HG02981 (cell line): ENCODE measurements at regions not wholly inside any gene's neighbourhood (a gene's known extent, or its start where the extent isn't known, plus 50 kb on each side); places are given as distances from the start of the nearest gene placed in this dataset.

Experiments used
- ATAC-seq: cut with Tn5 transposase; IDR thresholded peaks from one replicate; pipeline ENCODE4 v1.9.1; 2021; ENCODE audit warnings: mild to moderate bottlenecking, moderate library complexity; ENCODE audit not compliant: unreplicated experiment

DNA sequence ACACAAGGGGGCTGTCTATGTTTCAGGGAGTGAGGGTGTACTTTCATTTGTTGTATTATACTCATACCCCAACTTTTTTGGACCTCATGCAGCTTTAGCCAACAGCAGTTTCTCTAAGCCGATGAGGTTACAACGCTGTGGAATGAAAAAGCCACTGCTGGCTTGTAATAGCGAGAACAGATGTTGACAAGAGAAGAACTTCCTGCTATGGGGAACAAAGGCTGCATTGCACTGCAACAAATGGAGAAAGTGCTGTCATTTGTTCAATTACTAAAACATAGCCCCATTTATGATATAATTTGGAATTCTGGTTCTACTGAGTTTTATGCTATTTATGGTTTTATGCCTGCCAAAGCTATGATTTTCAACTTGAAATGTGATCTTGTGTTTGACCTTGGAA, 104.2 kb upstream of the TMEM72 start:
- ATAC-seq: no peak

- no peak for ATAC-seq
Observed at GRCh38 chr10:44807451-44807850, 103.7 kb upstream of the TMEM72 start.

DNA sequence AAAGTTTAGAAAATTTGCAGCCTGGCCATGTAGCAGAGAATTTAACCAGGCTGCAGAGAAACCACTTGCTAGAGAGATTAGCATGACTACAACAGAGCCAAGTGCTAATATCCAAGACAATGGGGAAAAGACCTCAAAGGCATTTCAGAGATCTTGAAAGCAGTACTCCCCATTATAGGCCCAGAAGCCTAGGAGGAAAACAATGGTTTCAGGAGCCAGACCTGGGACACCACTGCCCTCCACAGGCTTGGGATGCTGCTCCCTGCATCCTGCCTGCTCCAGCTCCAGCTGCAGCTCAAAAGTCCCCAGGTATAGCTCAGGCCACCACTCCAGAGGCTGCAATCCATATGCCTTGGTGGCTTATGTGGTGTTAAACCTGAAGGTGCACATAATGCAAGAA, 101.5 kb upstream of the TMEM72 start:
- ATAC-seq: no peak

DNA sequence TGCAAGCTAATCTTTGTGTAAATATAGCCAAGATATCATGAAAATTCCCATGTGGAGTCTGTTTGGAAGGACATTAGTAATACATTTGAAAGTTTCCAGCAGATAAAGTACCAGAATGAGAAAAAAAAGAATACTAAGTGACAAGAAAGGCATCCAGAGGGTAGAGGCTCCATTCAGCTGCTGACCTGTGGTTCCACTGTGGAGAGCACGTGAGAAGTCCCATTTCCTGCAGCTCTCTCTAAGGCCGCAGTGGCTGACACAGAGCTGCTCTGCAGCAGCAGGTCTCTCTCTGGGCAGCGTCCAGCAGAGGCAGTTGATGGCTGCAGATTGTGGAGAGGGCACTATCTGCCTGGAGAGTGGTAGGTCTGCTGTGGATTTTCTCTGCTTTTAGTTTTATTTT, 100.1 kb upstream of the TMEM72 start:
- no peak for ATAC-seq

DNA sequence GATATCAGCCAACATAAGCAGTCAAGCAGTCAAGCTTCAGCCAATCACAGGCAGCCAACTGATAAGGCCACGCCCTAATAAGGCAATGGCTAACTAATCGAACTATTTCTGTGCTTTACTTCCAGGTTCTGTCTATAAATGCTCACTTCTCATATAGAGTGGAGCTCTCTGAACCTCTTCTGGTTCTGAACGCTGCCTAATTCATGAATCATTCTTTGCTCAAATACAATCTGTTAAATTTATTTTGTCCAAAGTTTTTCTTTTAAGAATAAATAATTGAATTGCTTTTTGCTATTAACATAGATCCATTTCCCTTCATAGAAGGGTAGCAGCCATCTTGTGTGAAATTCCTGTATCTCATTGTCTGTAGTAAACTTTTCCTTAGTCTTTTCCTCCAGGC, 97.9 kb upstream of the TMEM72 start:
- no peak for ATAC-seq

DNA sequence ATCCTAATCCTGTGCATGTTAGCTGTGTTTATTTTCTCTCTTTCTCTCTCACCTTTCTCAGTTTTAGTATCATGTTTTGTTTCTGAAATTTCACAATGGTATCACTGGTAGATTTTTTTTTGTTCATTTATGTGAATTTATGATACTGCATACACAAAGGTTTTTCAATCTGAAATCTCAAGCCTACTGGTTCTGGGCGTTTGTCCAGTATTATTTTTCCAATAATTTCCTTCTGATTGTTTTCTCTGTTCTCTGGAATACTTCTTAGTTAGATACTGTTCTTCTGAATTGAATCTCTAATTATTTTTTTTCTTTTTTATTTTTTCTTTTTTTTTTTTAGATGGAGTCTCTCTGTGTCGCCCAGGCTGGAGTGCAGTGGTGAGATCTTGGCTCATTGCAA, 96.2 kb upstream of the TMEM72 start:
- no peak for ATAC-seq

GRCh38 chr10:44818041-44818649, 93.0 kb upstream of the TMEM72 start:
- no peak for ATAC-seq

- ATAC-seq: no peak
Observed at GRCh38 chr10:44818701-44819127, 92.4 kb upstream of the TMEM72 start.

- ATAC-seq: no peak
Observed at GRCh38 chr10:44820094-44820493, 91.0 kb upstream of the TMEM72 start.

- no peak for ATAC-seq
Observed at GRCh38 chr10:44821290-44821689, 89.8 kb upstream of the TMEM72 start.

DNA sequence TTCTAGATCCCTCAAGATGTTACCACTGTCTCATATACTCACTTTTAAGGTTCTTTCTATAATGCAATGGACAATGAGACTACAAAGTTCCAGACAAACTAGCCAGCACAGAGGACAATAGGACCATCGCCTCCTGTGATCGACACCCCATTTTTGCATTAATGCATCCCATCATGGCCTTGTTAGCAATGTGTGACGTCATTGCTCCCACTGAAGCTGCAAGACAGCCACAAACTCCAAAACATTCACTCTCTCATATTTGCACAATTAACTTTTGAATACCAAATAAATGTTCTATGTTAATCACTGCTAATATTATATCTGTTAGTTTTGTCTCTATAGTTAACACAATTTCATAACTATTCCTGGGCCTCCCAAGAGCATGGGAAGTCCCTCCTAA, 88.8 kb upstream of the TMEM72 start:
- ATAC-seq: no peak

DNA sequence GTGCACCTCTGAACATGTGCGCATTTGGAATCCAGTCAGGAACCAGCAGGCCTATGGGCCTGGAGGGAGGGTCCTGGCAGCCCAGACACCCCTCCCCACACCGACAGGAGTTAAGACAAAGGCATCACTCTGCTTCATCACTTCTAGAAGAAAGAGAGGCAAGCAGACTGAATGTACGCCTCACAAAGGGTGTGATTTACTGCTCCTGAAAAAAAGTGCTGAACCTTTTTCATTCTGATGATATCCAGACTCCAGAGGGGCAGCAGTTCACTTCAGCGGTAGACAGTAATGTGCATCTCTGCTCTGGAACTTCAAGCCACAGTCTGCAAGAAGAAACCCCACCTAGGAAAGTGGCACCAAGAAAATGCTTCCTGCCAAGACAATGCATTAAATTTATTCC, 88.2 kb upstream of the TMEM72 start:
- no peak for ATAC-seq

- no peak for ATAC-seq
Observed at GRCh38 chr10:44824607-44825006, 86.5 kb upstream of the TMEM72 start.

DNA sequence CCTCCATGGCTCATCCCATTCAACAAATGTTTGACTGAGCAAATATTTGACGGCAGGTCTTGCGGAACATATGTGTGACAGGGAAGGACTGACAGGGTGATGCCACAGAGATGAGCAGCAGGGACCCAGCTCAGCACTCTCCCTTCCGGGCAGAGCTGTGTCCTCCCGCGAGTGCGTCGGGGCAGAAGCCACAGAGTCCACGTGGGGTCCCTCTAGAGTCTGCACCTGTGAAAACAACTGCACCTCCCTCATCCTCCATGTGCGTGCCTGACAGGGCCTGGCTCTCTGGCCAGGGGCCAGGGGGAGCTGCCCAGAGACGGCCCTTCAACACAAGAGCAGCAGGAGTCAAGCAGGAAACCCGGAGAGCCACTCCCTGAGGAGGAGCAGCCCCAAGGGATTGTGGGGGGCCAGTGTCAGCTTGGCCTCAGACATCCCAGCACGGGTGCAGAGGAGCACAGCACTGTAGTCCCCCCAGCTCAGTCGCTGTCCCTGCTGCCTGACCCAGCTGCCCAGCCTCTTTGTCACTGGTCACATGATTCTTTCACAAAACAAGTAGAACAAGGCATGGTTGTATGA, 83.6 kb upstream of the TMEM72 start:
- ATAC-seq: no peak

- no peak for ATAC-seq
Observed at GRCh38 chr10:44828508-44829142, 82.5 kb upstream of the TMEM72 start.

DNA sequence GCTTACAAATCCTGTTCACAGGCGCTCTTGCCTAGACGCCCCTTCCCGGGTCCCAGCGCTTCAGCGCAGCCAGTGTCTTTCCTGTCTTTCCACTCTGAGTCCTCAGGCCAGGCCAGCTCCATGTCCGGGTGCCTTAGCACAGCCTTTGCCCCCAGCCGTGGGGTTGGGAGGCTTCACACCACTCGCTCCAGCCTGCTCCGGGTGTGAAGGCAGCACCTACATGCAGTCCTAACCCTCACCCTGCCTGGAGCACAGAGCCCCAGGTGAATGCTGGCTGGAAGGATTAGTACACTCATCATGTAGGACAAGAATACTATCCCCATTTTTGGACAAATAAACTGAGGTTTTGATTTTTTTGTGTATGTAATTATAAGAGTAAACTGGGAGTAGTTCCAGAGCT, 81.7 kb upstream of the TMEM72 start:
- ATAC-seq: no peak

GRCh38 chr10:44830022-44830421, 81.1 kb upstream of the TMEM72 start:
- ATAC-seq: no peak

- ATAC-seq: no peak
Observed at GRCh38 chr10:44831581-44831980, 79.6 kb upstream of the TMEM72 start.

- no peak for ATAC-seq
Observed at GRCh38 chr10:44832595-44833390, 78.3 kb upstream of the TMEM72 start.

- no peak for ATAC-seq
Observed at GRCh38 chr10:44834131-44834530, 77.0 kb upstream of the TMEM72 start.

DNA sequence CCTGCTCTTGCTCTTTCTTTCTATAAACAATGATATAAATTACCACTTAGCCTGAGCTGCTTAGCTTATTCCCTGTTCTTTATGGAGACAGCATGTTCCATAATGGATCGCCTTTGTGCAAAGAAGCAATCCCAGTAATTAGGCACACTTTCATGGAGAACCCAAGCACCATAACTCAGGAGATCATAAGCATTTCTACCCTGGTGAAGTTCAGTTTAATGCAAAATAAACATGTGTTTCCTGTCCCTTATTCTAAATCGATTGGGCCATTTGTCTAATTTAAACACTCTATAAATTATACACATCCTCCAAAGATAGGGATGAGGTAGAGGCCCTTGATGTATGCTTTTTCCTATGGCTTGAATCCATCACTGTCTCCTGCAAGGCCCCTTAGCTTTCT, 75.8 kb upstream of the TMEM72 start:
- no peak for ATAC-seq

DNA sequence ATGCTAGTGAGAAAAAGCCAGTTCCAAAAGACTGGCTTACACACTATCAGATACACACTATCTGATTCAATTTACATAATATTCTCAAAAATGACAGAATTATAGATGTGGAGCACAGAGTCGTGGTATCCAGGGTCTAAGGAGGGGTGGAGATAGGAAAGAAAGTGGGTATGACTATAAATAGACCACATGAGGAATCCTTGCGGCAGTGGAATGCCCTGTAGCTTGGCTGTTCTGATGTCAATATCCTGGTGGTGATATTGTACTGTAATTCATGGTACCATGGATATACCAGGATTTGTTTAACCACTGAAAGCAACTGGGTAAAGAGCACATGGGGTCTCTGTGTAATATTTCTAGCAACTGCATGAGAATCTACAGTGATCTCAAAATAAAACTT, 67.7 kb upstream of the TMEM72 start:
- ATAC-seq: no peak
